Germinal center (tissue), 1 donor: ENCODE measurements at regions not wholly inside any gene's neighbourhood (a gene's known extent, or its start where the extent isn't known, plus 50 kb on each side); places are given as distances from the start of the nearest gene placed in this dataset.

Experiments used
- DNase-seq: peaks from one replicate; pipeline ENCODE4 v3.0.0; 2012; ENCODE audit warnings: mixed read lengths, low spot score

GRCh38 chrX:129077424-129078170 is 445.7 kb downstream of the SMARCA1 start:
- no peak for DNase-seq

- no peak for DNase-seq
Observed at GRCh38 chrX:129071390-129071789, 451.9 kb downstream of the SMARCA1 start.

DNA sequence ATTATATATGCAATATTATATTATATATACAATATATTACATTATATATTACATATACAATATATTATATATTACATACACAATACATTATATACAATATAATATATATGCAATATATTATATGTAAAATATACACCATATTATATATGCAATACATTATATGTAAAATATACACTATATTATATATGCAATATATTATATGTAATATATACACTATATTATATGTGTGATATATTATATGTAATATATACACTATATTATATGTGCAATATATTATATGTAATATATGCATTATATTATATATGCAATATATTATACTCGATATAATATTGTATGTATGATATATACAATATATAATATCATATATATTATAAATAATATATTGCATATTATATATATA is 457.4 kb downstream of the SMARCA1 start:
- DNase-seq: no peak

DNA sequence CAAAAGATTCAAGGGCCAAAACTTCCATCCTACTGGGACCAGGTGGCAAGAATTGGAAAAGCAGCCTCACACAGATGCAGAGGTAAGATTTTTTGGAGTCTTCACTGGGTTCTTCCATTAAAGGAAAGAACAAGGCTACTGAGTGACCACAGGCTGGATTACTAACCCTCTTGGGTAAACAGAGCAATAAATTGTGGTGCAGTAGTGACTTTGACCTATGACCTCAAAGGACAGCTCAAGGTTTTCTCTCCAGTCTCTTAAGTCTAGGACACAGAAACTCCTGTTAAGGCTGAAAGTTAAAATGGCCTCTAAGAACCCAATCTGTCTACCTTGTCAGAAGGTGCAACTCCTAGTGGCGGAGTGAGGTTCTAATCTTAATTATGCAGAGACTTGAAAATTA is 464.9 kb downstream of the SMARCA1 start:
- no peak for DNase-seq

- no peak for DNase-seq
Observed at GRCh38 chrX:129043138-129043537, 480.2 kb downstream of the SMARCA1 start.

GRCh38 chrX:129041319-129041718 is 482.0 kb downstream of the SMARCA1 start:
- DNase-seq: no peak

DNA sequence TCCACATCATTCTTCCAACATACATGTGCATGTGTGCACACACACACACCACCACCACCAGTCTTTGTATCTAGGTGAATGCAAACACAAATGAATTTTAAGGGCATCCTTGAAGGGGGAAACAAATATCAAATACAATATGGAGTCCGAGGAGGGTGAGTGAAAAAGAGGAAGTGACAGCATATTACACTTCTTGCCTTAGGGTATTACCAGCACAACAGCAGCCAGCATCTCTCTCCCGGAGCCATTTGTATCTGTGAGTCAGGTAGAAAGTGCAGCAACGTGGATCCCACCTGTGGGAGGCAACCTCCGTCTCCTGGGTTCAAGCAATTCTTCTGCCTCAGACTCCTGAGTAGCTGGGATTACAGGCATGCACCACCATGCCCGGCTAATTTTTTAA is 483.2 kb downstream of the SMARCA1 start:
- DNase-seq: no peak

- no peak for DNase-seq
Observed at GRCh38 chrX:129039176-129039575, 484.1 kb downstream of the SMARCA1 start.

DNA sequence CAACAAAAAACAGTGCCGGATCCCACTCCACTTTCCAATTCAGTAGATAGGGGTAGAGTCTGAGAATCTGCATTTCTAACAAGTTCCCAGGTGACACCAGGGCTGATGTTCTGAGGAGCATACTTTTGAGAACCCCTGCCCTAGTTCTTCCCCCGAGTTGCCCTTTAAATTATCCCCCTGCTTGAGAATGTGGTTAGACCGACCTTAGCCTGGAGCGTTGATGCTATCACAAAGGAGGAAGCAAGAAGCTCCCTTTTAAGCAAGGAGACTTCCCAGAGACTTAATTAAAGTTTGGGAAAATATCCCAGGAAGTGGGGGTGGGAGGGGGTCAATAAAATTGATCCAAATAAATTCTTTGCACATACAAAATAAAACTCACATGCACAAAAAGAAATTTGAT is 485.9 kb downstream of the SMARCA1 start:
- DNase-seq: no peak

- no peak for DNase-seq
Observed at GRCh38 chrX:129035180-129035579, 488.1 kb downstream of the SMARCA1 start.

GRCh38 chrX:129034196-129034595 is 489.1 kb downstream of the SMARCA1 start:
- no peak for DNase-seq

DNA sequence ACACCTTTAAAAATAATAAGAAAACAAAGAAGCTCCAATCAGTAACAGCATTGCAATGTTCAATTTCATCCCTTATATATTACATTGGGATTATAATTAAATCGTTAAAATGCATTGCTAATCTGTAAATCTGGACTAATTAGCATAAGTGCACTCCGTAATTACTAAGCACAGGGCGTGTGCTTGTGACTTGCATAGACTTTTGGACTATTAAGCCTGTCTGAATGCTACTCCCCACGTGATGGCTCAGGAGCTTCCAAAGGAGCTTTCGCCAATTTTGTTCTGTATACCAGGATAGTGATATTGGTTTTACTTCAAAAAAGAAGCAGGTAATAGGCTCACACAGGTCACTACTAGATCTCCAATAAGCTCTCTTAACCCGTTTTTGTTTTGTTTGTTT is 497.1 kb downstream of the SMARCA1 start:
- DNase-seq: no peak

DNA sequence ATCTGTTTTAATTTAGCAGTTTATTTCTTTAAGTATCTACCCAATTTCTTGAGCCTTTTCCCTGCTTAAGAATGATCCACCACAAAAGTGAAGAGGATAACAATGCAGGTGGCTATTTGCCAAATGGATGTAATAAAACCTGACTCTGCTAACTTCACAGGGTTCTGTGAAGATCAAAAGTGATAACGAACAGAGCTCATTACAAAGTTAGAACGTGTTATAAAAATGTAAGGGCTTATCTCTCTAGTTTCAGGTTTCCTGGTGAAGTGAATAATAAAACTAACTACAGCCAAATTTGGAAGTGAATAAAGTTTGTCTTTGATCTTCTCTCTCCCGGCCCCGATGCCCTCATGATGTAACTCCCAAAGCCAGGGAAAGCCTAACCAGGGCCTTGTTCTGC is 497.9 kb downstream of the SMARCA1 start:
- DNase-seq: no peak

- no peak for DNase-seq
Observed at GRCh38 chrX:129019412-129019811, 503.9 kb downstream of the SMARCA1 start.

DNA sequence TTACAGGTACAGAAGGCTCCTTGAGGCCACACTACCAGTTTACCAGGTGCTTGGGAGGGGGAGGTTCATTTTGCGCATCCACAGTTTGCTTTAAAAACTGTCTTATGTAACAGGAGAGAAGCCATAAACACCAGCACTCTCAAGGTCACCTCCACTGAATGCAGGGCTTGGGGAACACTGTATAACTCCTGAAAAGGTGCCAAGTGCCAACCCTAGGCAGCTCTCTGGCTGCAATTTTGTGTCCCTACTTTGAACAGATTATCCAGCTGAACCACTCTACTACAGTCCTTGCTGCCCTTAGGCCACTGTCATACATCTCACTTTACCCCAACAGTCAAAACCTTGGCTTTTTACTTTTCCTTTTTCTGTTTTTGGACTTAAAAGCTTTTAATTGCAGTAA is 507.9 kb downstream of the SMARCA1 start:
- no peak for DNase-seq

- DNase-seq: no peak
Observed at GRCh38 chrX:129013574-129013973, 509.7 kb downstream of the SMARCA1 start.

DNA sequence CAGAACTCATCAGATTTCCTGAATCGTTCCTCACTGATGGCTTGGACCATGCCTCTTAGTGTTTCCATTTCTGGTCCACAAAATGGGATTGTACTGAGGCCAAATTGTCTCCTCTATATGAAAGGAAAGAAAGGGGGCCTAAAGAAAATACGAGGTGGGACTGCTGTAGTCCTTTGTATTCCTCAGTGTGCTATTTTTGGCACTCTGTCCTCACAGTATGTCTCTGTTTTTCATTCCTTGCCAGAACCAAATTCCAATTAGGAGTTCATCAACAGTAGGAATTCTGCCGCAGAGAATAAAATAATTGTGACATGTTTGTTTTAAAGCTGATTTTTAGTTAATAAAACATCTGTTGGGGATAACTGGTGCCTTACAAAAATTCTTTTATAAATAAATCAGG is 515.7 kb downstream of the SMARCA1 start:
- no peak for DNase-seq

DNA sequence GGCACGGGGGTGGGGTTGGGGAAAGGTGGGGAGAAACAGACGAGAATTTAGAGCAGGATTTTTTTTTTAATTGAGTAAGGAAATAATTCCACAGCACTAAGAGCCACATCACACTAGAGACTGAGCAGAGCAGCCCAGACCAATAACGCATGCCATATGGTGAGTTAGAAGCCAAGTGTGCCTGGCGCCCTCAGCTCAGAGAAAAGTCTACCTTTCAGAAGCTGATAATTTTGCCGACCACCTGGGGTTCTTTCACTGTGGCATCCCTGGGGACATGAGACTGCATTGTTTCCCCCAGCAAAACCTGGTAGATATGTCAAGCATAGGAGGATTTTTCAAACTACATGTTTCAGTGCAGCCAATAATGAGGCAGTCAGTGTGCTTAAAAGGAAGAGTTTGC is 516.8 kb downstream of the SMARCA1 start:
- no peak for DNase-seq

DNA sequence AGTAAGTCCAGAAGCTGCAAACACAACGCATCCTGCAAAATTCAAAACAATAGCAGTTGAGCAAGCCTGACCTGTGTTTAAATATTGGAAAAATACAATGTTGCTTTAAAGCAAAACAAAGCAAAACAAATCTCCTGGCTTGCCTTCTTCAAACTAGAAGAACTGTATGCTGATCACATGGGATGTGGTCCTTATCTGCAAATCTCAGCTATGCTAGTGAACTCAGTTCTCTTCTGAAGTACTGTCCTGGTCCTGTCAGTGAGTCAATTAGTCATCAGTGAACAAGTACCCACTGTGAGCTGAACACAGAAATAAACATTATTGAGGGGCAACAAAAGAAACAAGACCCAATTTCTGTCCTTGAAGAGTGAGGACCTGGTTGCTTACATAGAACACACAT is 522.5 kb downstream of the SMARCA1 start:
- DNase-seq: no peak

DNA sequence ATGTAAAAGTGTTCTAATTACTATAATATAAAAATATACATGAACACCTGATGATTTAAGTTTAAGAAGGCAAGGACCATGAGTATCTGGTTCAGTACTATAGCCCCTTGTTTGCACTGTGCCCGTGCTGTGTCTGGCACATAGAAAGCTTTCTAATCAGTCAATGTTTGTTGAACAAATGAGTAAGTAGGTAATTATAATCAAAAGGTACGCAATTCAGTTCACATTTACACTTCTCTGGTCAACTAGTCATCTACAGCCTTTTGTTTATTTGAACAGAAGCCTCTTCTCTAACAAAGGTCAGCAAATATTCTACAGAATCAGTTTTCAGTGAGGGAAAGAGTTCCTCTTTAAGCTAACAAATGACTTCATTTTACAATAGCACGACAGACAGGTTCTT is 523.3 kb downstream of the SMARCA1 start:
- no peak for DNase-seq

DNA sequence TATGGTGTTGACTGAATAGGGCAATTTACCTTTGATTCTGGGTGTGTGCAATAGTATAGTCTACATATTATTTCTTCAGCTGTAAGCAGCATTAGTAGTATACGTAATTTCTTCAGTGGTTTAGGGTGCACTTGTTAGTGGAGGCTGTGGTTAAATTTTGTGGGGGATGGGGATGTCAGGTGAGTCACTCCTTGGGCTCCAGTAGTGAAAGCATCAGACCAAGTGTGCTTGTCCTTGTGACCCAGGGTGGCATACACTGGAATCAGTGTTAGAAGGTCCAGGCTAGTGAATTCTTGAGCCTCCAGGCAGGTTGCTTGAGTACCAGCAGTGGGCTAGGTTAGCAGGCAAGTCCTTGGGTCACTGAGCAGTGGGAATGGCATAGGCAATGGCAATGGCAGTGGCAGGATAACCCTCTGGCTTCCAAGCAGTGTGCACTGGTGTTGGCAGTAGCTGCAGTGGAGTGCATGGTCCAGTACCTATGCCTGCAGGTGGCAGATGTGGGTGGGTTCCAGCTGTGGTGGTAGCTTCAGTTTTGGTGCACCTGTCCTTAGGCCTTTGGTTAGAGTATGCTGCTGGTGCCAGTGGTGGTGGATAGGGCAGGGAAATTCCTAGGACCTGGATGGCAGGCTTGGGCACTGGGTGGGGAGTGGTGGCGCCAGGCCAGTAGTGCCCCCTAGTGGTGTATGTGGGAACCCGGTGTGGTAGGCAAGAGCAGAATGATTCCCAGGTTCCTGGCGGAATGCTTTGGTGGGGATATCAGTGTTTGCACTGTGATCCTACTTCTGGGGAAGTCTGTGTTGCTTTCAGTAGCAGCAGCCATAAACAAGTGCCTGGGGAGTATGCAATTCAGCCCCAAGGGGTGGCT is 531.0 kb downstream of the SMARCA1 start:
- DNase-seq: no peak

DNA sequence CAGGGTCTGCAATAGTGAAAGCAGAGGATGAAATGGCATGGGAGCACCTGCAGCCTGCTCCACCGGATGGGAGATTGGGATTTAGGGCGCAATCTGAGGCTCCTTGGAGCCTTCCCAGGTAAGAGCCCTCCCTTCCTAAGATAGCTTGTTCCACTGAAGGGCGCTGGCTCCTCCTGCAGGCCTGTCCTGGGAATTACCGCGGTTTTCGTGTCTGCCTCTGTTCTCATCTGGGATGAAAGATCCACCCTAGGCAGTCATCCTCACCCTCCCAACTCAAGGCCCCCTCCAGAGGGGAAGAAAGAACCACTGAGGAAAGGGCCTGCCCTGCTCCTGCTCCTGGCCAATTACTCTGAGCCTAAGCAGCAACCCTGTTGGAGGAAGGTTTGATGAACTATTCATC is 547.5 kb downstream of the SMARCA1 start:
- DNase-seq: peak; percentile 1

DNA sequence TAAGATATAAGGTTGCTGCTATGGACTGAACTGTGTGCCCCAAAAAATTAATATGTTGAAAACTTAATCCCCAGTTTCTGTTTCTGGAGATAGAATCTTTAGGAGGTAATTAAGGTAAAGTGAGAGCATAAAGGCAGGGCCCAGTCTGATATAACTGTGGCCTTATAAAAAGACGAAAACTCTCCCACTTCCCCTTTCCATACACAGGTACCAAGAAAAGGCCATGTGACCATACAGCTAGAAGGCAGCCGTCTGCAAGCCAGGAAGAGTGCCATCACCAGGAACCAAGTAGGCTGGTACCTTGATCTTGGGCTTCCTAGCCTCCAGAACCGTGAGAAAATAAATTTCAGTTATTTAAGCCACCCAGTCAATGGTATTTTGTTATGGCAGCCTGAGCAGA is 550.3 kb downstream of the SMARCA1 start:
- no peak for DNase-seq

- no peak for DNase-seq
Observed at GRCh38 chrX:128961290-128961689, 562.0 kb downstream of the SMARCA1 start.
